ENCODE measurements at regions not wholly inside any gene's neighbourhood (a gene's known extent, or its start where the extent isn't known, plus 50 kb on each side); places are given as distances from the start of the nearest gene placed in this dataset.

DNA sequence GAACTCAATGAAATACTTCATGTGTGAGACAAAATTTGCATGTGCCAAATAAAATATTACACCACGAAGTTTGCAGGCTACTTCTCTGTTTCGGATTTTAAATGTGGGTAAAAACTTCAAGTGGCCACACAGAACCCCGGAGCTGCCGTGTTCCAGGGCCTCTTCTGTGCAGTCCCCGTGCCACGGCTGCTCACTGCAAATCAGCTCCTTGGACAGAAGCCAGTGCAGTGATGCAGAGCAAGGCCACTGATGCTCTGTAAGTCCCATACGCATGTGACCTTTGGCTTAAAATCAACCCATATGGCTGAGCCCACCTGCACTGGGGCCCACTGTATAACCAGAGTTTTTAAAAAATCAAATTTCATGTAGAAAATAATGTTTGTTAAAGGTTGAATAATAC is 1309.4 kb downstream of the TBC1D22A start:
- TF ChIP-seq EZH2 (IDR thresholded peaks at IDR 0.05; ENCODE audit: low read length, unreplicated experiment) (no peak), EZH2phosphoT487 (IDR thresholded peaks at IDR 0.05; ENCODE audit: borderline replicate concordance, low read length) (no peak)
- TF ChIP-seq, protein P1, sequence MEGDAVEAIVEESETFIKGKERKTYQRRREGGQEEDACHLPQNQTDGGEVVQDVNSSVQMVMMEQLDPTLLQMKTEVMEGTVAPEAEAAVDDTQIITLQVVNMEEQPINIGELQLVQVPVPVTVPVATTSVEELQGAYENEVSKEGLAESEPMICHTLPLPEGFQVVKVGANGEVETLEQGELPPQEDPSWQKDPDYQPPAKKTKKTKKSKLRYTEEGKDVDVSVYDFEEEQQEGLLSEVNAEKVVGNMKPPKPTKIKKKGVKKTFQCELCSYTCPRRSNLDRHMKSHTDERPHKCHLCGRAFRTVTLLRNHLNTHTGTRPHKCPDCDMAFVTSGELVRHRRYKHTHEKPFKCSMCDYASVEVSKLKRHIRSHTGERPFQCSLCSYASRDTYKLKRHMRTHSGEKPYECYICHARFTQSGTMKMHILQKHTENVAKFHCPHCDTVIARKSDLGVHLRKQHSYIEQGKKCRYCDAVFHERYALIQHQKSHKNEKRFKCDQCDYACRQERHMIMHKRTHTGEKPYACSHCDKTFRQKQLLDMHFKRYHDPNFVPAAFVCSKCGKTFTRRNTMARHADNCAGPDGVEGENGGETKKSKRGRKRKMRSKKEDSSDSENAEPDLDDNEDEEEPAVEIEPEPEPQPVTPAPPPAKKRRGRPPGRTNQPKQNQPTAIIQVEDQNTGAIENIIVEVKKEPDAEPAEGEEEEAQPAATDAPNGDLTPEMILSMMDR (conservative IDR thresholded peaks at IDR 0.05; ENCODE audit: low read depth, low read length): no peak

Data from PC-3 (cell line).